ENCODE measurements at regions not wholly inside any gene's neighbourhood (a gene's known extent, or its start where the extent isn't known, plus 50 kb on each side); places are given as distances from the start of the nearest gene placed in this dataset.

DNA sequence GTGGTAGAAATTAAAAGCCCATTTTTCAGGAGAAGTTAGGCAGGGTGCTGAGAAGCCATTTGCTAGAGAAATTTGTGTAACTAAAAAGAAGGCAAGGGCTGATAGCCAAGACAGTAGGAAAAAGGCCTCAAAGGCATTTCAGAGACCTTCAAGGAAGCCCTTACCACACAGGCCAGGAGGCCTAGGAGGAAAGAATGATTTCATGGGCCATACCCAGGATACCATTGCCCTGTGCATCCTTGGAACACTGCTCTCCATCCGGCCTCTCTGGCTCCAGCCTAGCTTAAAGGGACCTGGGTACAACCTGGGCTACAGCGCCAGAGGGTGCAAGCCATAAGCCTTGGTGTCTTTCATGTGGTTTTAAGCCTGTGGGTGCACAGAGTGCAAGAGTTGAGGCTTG, 193.6 kb upstream of the GRM7 start:
- H3K4me1 ChIP-seq (ENCODE audit: control insufficient read depth in 1 of 2, insufficient read depth in 2 of 2, low read length in 2 of 2), result no peaks in the 10 kb centered on the region
- Mint-ChIP-seq H3K9me3 (peaks cover 7 to 24% (median 11%) of the 10 kb centered on the region in 7 donors), H3K27ac (no peak overlapping the region), H3K36me3 (no peaks in the 10 kb centered on the region), H3K4me1 (no peaks in the 10 kb centered on the region), H3K27me3 (ENCODE audit: low read depth in 3 of 3) (no peaks in the 10 kb centered on the region), H3K4me3 (no peak overlapping the region)
- no peaks in the 10 kb centered on the region for H3K79me2 ChIP-seq (ENCODE audit: insufficient read depth, low read length)
- H3K4me3 ChIP-seq (replicated peaks in 1 of 3; ENCODE audit: low read depth in 2 of 3, low read length in 3 of 3), result no peak overlapping the region
- H3K27me3 ChIP-seq (ENCODE audit: control insufficient read depth in 2 of 2, insufficient read depth in 2 of 2, low read length in 2 of 2), result no peaks in the 10 kb centered on the region
- no peaks in the 10 kb centered on the region for H3K36me3 ChIP-seq (replicated peaks in 1 of 2; ENCODE audit: control insufficient read depth in 1 of 2, insufficient read depth in 2 of 2, low read length in 2 of 2)
- intact Hi-C loops (cut with micrococcal nuclease), result no loop called here
- no peak overlapping the region for H2AFZ ChIP-seq (ENCODE audit: insufficient read depth, low read depth, low read length, poor library complexity, severe bottlenecking)
- DNase-seq, result no peak
- TF ChIP-seq, protein P1, sequence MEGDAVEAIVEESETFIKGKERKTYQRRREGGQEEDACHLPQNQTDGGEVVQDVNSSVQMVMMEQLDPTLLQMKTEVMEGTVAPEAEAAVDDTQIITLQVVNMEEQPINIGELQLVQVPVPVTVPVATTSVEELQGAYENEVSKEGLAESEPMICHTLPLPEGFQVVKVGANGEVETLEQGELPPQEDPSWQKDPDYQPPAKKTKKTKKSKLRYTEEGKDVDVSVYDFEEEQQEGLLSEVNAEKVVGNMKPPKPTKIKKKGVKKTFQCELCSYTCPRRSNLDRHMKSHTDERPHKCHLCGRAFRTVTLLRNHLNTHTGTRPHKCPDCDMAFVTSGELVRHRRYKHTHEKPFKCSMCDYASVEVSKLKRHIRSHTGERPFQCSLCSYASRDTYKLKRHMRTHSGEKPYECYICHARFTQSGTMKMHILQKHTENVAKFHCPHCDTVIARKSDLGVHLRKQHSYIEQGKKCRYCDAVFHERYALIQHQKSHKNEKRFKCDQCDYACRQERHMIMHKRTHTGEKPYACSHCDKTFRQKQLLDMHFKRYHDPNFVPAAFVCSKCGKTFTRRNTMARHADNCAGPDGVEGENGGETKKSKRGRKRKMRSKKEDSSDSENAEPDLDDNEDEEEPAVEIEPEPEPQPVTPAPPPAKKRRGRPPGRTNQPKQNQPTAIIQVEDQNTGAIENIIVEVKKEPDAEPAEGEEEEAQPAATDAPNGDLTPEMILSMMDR (IDR thresholded peaks at IDR 0.05), result no peak
- no peaks in the 10 kb centered on the region for H4K20me1 ChIP-seq (ENCODE audit: insufficient read depth, low read length)
- no peak overlapping the region for H3K4me2 ChIP-seq (replicated peaks; ENCODE audit: extremely low read depth, low read length, poor library complexity, severe bottlenecking)
- no peak overlapping the region for H3K27ac ChIP-seq (ENCODE audit: low read depth in 1 of 2, low read length in 2 of 2)
- H3K9ac ChIP-seq (ENCODE audit: insufficient read depth, low read length, poor library complexity, severe bottlenecking), result no peak overlapping the region
- WGBS (ENCODE audit: insufficient coverage), result 95% methylated on average over 2 of the region's 2 CpGs
- H3K9me3 ChIP-seq (replicated peaks in 1 of 2; ENCODE audit: control insufficient read depth in 1 of 2, insufficient read depth in 1 of 2, low read length in 2 of 2), result peaks cover 7 to 22% of the 10 kb centered on the region in 2 donors

GRCh38 chr3:6671363-6671762, 189.6 kb upstream of the GRM7 start:
- Mint-ChIP-seq H3K9me3 (peaks cover 0 to 26% (median 13%) of the 10 kb centered on the region in 7 donors), H3K36me3 (no peaks in the 10 kb centered on the region), H3K4me1 (no peaks in the 10 kb centered on the region), H3K4me3 (no peak overlapping the region), H3K27me3 (ENCODE audit: low read depth in 3 of 3) (no peaks in the 10 kb centered on the region), H3K27ac (no peak overlapping the region)
- peaks cover 14 to 25% of the 10 kb centered on the region in 2 donors for H3K9me3 ChIP-seq (replicated peaks in 1 of 2; ENCODE audit: control insufficient read depth in 1 of 2, insufficient read depth in 1 of 2, low read length in 2 of 2)
- no peaks in the 10 kb centered on the region for H3K36me3 ChIP-seq (replicated peaks in 1 of 2; ENCODE audit: control insufficient read depth in 1 of 2, insufficient read depth in 2 of 2, low read length in 2 of 2)
- H2AFZ ChIP-seq (ENCODE audit: insufficient read depth, low read depth, low read length, poor library complexity, severe bottlenecking), result no peak overlapping the region
- intact Hi-C loops (cut with micrococcal nuclease), result no loop called here
- no CpG with 5 or more reads among the region's 1 CpG for WGBS (ENCODE audit: insufficient coverage)
- no peaks in the 10 kb centered on the region for H3K27me3 ChIP-seq (ENCODE audit: control insufficient read depth in 2 of 2, insufficient read depth in 2 of 2, low read length in 2 of 2)
- DNase-seq, result no peak
- no peak overlapping the region for H3K4me2 ChIP-seq (replicated peaks; ENCODE audit: extremely low read depth, low read length, poor library complexity, severe bottlenecking)
- H3K4me1 ChIP-seq (ENCODE audit: control insufficient read depth in 1 of 2, insufficient read depth in 2 of 2, low read length in 2 of 2), result no peaks in the 10 kb centered on the region
- TF ChIP-seq, protein P1 (IDR thresholded peaks at IDR 0.05), result no peak
- no peak overlapping the region for H3K4me3 ChIP-seq (replicated peaks in 1 of 3; ENCODE audit: low read depth in 2 of 3, low read length in 3 of 3)
- H4K20me1 ChIP-seq (ENCODE audit: insufficient read depth, low read length), result no peaks in the 10 kb centered on the region
- no peaks in the 10 kb centered on the region for H3K79me2 ChIP-seq (ENCODE audit: insufficient read depth, low read length)
- no peak overlapping the region for H3K27ac ChIP-seq (ENCODE audit: low read depth in 1 of 2, low read length in 2 of 2)
- no peak overlapping the region for H3K9ac ChIP-seq (ENCODE audit: insufficient read depth, low read length, poor library complexity, severe bottlenecking)
